Fibroblast of skin of left quadriceps (primary cell): ENCODE measurements at regions not wholly inside any gene's neighbourhood (a gene's known extent, or its start where the extent isn't known, plus 50 kb on each side); places are given as distances from the start of the nearest gene placed in this dataset.
"Not testable (repeated sequence)": the region's sequence is repeated elsewhere in the genome, so short reads cannot be mapped to it uniquely, and the experiment has no call there.

ENCODE experiments used
- DNase-seq, 2 experiments: peaks; one replicate each; pipeline ENCODE4 v3.0.0-alpha.2; 2013; ENCODE audit warnings: low read depth in 2 of 2

DNA sequence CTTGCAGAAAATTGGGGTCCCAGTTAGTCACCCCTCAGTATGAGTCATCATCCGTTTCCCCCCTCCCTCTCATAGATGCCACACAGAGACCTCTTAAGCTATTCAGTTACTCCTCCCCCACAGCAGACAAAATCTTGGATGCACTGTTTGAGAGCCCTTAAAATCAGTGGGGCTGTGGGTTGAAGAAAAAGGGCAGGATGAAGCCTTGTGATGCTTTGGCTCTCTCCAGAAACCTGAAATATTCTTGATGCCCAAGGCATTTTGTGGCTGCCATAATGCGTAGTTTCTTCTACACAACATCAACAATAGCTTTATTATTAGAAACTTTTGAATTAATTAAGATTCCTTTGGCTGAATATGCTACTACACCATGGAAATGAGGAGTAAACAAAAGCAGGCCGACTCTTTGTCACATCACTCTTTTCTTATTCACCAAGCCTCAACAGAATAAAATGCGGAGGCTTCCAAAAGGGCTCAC, 133.8 kb downstream of the MRPS30 start:
- DNase-seq = no peak

DNA sequence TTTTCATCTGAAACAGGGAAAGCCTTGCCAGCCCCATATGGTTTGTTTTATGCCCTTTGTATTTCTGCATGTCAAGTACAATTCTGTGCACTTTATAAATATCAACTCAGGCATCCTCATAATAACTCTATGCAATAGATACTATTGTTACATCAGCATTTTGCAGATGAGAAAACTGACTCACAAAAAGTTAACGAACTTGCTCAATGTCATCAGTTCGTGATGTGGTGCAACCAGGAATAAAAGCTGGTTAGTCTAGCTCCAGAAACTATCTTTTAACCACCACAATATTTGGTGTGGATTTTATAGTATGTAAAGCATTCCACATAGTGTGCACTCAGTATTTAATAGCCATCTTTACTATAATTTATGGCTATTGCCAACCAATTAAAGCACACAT, 134.9 kb downstream of the MRPS30 start:
- peak; percentile 84 to 85 for DNase-seq

DNA sequence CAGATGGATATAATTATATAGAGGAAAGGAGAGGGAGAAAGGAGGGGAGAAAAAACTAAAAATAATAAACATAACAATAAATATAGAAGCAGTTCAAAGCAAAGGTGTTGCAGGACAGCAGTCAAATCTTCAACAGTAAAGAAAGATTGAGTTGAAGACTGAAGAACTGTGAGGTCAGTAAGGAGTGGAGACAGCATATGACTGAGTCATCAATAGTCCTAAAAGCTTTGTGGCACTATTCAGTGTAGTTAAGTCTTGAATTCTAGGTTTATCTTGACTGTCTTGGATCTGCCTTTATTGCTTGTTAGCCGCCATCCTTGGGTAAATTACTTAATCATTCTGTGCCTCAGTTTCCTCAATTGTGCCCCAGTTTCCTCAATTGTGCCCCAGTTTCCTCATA, 137.0 kb downstream of the MRPS30 start:
- no peak for DNase-seq

DNA sequence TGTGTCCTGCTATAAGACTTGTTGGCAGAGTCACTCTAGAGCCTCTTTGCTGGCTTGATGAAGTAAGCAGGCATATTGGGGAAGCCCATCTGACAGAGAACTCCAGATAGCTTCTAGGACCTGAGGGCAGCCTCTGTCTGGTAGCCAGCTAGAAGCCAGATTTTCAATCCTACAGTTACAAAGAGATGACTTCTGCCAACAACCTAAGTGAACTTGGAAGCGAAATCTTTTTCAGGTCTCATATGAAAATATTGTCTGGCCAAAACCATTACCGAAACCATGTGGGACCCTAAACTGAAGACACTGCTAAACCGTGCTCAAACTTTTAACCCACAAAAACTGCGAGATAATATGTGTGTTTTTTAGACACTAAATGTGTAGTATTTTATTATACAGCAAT, 140.9 kb downstream of the MRPS30 start:
- no peak for DNase-seq

DNA sequence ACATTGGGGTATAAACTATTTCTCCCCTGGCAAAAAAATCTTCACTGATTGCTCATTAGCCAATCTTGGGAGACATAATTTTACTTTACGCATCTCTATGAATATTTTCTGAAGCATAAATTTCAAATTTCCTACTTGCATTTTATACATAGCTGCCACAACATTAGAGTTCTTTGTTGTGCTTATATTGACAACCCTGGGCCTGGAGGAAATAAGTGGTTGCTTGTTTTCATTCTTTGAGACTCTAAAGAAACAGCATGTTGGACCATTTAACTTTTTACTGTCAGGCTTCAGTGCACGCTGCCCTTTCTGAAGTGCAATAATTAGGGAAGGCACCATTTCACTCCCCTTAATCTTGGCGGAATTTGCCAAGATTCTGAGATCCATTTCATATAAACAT, 142.6 kb downstream of the MRPS30 start:
- no peak for DNase-seq

DNA sequence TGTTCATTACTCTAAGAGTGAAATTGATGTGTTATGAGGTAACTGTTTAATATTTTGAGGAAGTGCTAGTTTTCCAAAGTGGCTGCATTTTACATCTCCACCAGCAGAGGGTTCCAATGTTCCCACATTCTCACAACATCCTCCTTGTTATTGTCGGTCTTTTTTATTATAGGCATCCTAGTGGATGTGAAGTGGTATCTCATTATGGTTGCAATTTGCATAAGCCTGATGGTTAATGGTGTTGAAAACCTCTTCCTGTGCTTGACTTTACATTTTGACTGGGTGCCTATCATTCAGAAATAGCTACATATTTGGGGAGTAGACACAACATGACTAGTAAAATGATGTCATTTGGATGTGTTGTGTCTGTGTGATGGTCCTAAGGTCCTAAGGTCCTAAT, 143.6 kb downstream of the MRPS30 start:
- DNase-seq = no peak

DNA sequence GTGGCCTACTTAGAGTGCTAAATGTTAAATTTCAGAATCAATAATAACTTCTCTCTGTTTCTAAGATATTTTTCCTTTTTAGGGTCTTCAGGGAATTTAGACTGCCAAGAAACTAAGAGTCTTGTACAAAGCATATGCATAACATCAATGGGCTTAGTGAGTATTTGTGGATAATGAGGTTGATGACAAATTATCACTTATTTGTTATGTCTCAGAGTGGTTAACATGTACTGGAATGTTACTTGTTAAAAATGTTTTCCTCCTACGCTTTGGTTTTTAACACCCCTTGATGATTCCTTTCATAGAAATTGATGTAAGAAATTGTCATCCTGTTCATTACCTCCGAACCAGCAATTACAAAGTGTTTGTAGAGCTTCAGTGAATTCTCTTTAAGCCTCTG, 144.3 kb downstream of the MRPS30 start:
- no peak for DNase-seq

DNA sequence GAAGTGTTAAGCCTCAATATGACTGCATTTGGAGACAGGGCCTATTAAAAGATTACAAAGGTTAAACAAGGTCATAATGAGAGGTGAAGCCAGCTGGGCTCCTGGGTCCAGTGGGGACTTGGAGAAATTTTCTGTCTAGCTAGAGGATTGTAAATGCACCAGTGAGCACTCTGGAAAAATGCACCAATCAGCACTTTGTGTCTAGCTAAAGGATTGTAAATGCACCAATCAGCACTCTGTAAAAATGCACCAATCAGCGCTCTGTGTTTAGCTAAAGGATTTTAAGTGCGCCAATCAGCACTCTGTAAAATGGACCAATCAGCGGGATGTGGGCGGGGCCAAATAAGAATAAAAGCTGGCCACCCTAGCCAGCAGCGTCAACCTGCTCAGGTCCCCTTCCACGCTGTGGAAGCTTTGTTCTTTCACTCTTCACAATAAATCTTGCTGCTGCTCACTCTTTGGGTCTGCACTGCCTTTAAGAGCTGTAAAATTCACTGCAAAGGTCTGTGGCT, 150.3 kb downstream of the MRPS30 start:
- not testable (repeated sequence) for DNase-seq

DNA sequence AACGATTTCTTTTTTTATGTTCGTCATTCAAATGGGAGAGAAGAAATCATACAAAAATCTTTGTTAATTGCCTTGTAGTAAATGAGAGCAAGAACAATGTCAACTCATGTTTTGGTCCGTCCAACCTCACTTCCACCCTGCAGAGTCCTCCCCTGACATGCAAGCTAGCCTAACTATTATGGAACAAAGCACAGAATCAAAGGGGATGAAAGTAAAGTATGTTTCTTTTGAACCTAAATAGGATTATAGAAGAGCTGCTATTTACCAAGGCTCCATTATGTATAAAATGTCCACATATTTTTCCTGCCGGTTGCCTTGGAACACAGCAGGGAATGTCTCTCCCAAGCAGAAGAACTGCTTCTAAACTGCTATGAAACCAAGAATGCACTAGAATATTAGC, 161.1 kb downstream of the MRPS30 start:
- no peak for DNase-seq

DNA sequence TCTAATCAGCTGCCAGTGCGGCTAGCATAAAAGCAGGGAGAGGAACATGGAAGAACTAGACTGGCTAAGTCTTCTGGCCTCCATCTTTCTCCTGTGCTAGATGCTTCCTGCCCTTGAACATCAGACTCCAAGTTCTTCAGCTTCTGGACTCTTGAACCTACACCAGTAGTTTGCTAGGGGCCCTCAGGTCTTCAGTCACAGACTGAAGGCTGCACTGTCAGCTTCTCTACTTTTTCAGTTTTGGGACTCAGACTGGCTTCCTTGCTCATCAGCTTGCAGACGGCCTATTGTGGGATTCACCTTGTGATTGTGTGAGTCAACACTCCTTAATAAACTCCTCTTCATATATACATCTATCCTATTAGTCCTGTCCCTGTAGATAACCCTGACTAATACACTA, 162.2 kb downstream of the MRPS30 start:
- DNase-seq = not testable (repeated sequence)

DNA sequence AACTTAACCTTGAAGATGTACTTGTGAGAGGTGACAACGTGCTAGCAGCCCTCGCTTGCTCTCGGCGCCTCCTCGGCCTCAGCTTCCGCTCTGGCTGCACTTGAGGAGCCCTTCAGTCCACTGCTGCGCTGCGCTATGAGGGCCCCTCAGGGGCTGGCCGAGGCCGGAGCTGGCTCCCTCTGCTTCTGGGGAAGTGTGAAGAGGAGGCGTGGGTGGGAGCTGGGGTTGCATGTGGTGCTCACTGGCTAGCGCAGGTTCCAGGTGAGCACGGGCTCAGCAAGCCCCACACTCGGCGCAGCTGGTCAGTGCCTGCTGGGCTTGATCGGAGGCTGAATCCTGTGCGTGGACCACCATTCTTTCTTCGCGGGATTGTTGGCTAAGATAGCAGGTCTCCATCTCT, 166.1 kb downstream of the MRPS30 start:
- no peak for DNase-seq

DNA sequence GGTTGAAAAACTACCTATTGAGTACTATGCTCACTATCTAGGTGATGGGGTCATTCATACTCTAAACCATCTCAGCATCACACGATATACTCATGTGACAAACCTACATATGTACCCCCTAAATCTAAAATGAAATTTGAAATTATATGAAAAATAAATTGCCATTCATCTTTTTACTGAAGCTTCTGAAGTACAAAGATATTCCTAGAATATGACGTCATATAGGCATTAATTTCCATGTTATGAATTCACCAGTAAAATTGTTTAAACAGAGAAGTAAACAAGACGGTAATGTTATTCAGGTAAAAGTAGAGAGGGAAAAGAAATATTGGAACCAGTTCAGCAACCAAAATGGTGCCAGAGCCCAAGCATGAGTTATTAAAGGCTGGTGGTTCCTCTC, 173.0 kb downstream of the MRPS30 start:
- no peak for DNase-seq

DNA sequence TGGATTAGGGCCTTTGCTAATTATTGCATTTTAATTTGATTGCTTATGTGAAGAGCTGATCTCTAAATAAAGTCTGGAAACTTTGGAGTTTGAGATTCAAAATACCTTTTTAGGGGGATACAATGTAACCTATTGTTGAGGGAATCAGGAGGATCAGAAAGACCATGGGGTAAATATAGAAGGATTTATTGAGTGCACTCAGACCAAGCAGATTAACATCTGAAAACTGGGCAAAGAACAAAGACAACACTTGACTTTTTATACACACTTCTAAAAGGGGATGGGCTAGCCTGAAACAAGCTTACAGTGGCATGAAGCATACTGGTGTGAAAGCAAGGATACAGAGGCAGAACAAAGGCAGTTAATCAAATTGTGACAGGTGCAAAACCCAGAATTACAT, 174.3 kb downstream of the MRPS30 start:
- DNase-seq = no peak

DNA sequence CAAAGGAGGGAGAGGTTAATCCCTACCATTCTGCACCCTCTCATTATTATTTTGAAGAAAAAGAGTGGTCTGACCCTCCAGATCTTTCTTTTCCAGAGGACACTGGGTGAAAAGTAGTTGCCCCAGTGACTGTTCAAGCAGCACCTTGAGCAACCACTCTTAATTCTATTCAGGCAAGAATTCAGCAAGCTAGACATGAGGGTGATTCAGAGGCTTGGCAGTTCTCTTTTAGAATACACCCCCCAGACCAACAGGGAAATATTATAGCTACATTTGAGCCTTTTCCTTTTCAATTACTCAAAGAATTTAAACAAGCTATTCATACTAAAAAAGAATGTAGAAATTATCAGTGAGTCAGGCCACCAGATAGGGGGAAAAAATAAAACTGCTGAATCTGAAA, 178.3 kb downstream of the MRPS30 start:
- no peak for DNase-seq

DNA sequence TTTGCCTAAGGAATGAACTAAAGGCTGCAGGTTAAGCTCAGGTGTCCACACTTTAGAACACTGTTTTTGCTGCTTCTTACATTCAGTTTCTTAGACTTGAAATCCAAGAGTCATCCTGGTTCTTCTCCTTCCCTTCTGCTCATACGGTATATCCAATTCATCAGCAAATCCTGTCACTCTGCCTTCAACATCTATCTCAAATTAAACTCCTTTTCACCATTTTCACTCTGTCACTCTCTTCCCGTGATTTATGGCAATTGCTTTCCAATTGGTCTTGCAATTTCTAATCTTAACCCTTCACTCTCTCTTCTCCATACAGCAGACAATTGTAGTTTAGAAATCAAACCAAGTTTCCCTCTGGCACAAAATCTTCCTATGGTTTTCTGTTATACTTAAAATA, 182.9 kb downstream of the MRPS30 start:
- DNase-seq = no peak

DNA sequence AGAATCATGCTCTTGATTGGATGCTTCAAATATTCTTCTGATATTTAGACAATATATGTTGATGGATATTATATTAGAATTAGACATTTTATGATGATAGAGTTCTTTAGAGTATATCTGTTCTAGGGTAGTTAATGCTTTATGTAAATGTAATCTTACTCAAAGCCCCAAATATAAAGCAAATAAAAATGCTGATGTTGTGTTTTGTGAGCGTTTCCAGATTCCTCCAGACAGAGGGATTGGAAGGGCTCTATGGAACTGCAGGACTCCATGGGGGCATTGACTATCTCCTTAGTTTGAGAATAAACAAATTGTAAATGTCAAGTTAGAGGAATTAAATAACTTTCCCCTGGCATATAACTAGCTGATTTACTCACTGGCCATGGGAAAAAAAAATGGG, 184.5 kb downstream of the MRPS30 start:
- no peak for DNase-seq

DNA sequence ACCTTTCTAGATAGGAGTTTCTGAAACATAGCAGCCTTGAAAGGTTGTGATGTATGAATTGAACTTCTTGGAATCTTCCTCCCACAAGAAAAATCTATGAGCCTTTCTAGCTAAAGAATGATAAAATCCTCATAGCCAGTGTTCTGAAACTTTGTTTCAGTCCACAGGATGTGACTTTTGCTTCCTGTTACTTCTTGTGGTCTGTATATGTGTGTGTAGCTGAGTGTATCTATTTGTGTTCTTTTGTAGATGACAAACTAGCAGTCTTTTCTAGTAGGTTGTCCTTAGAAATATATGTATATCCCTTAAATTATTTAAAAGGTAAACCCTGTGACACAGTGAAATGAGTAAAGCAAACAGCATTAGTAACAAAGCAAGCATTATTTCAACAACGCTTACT, 188.8 kb downstream of the MRPS30 start:
- DNase-seq = no peak

DNA sequence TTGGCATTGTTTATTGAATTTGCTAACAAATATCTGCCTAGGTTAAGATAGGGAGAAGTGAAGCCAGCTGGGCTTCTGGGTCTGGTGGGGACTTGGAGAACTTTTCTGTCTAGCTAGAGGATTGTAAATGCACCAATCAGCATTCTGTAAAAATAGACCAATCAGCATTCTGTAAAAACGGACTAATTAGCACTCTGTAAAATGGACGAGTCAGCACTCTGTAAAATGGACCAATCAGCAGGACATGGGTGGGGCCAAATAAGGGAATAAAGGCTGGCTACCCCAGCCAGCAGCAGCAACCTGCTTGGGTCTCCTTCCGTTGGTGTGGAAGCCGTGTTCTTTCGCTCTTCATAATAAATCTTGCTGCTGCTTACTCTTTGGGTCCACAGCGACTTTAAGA, 198.4 kb downstream of the MRPS30 start:
- DNase-seq = not testable (repeated sequence)

DNA sequence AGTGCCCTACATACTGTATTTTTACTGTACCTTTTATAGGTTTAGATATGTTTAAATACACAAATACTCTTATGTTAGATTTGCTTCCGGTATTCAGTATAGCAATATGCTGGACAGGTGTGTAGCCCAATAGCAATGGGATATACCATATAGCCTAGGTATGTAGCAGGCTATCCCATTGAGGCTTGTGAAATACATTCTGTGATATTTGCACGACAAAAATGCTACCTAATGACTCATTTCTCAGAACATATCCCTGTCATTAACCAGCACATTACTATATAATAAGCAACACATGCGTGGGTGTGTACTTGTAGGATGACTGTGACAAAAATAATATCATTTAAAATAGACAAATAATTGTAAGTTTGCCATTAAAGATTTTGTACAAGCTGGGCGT, 208.8 kb downstream of the MRPS30 start:
- DNase-seq = no peak

DNA sequence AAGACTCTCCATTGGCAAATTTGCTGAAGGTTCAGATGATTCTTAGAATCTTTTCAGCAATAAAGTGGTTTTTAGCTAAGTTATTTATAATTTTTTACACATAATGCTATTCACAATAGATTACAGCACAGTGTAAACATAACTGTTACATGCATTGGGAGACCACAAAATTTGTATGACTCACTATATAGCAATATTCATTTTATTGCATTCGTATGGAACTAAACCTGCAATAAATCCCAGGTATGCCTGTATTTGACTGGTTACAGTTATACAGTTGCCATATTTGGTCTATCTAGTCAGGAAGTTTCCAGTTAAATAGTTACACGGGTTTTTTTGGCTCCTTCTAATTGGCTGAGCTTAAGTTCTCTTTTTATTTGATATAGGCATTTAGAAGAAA, 220.8 kb downstream of the MRPS30 start:
- DNase-seq = no peak

DNA sequence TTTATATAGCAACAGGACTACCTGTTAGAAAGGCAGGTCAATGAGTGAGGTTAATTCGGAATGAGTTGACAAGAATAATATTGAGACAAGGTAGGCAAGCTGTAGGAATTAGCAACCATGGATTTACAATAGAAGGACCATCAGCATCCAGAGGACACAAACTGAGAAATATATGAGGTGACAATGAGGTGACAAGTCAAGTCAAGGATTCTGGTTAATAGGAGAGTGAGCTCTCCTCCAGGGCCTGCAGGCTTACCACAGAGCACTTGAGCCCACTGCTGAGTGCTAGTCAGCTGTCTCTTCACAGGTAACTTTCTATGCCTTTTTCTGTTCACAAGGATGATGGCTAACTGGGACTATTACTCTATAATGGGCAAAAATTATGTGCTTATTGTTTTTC, 227.2 kb downstream of the MRPS30 start:
- DNase-seq = no peak

DNA sequence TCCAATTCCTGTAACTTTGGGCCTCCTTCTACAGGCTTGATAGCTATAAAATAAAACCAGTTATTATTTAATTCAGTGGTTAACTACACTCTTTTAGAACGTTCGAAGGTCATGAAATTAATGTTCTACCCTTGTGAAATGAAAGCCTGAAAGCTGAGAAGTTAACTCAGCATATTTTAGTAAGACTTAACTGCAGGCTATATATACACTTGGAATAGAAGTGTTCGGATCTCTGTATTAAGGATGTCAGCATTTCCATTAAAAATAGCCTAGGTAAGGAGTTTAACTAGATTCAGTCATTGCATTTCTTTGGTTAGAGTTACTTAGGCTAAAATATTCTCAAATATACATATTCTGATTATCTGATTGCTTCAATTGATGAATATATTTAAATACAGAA, 229.2 kb downstream of the MRPS30 start:
- no peak for DNase-seq

DNA sequence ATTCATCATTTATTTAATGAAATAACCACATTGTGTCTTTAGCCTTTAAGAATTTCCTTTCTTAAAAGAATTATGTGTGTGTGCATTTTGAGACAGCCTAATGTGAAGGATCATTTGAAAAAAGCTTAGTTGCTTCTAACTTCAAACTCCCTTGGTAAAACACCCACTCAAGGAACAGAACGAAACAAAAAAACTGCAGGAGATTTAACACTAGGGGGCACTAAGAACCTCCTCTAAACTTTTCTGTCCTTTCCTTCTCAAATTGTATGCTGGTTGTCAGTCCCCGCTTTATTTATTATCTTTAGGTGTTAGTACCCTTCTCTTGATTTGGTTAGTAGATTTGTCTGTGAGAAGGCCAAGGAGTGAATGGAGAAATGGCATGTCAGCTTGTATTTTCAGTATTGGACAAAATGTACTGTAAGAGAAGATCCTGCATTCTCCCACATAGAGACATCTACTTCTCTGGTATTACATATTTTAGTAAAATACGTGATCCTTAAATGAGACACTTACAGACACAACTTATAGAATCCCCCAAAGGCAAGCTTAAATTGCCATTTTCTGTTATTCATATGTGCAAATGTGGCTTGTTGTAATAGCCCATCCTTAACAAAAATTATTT, 229.7 kb downstream of the MRPS30 start:
- peak in 1 of 2 experiments; percentile 2 for DNase-seq

DNA sequence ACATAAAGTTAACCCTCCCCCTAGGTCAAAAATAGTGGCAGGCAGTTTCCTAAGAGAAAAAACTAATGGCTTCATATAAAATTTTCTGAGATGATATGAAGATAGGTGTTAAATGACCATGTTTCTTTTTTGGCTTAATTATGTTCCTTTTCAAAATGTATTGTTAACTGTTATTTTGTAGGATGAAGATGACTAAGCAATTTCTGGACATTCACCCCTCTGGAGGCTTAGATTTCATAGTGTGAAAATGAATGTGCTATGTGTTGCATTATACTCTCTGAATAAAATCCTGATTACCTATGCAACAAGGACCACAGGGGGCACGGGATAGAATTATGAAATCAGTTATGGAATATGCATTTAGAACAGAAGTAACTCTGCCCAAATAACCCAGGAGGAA, 233.5 kb downstream of the MRPS30 start:
- DNase-seq = no peak
